LNCAP (cell line): ENCODE measurements at regions not wholly inside any gene's neighbourhood (a gene's known extent, or its start where the extent isn't known, plus 50 kb on each side); places are given as distances from the start of the nearest gene placed in this dataset.

Experiments used
- CTCF ChIP-seq: fragments of 450-650 bp; IDR thresholded peaks from 2 replicates; pipeline ENCODE4 v1.5.1; 2017; ENCODE audit warnings: mild to moderate bottlenecking

GRCh38 chr11:71197096-71197495 lies 55.3 kb downstream of the SHANK2 start:
- TF ChIP-seq CTCF = no peak

GRCh38 chr11:71194710-71195109 lies 57.7 kb downstream of the SHANK2 start:
- no peak for TF ChIP-seq CTCF

GRCh38 chr11:71193431-71193830 lies 58.9 kb downstream of the SHANK2 start:
- TF ChIP-seq CTCF = no peak

GRCh38 chr11:71192629-71193028 lies 59.7 kb downstream of the SHANK2 start:
- no peak for TF ChIP-seq CTCF

GRCh38 chr11:71191201-71191600 lies 61.2 kb downstream of the SHANK2 start:
- no peak for TF ChIP-seq CTCF

GRCh38 chr11:71190551-71190950 lies 61.8 kb downstream of the SHANK2 start:
- TF ChIP-seq CTCF = no peak

- TF ChIP-seq CTCF = no peak
Measured at GRCh38 chr11:71189768-71190315, 62.5 kb downstream of the SHANK2 start.
